GM18861 (cell line): ENCODE measurements at regions not wholly inside any gene's neighbourhood (a gene's known extent, or its start where the extent isn't known, plus 50 kb on each side); places are given as distances from the start of the nearest gene placed in this dataset.

Experiments
- ATAC-seq: cut with Tn5 transposase; IDR thresholded peaks from one replicate; pipeline ENCODE4 v1.9.1; 2021; ENCODE audit not compliant: unreplicated experiment

- no peak for ATAC-seq
Observed at GRCh38 chr20:48257833-48258232, 472.6 kb upstream of the SULF2 start.

GRCh38 chr20:48247961-48248360 is 462.7 kb upstream of the SULF2 start:
- ATAC-seq: no peak

- no peak for ATAC-seq
Observed at GRCh38 chr20:48246061-48246790, 460.9 kb upstream of the SULF2 start.

- no peak for ATAC-seq
Observed at GRCh38 chr20:48242623-48243022, 457.3 kb upstream of the SULF2 start.

GRCh38 chr20:48241482-48241881 is 456.2 kb upstream of the SULF2 start:
- no peak for ATAC-seq

GRCh38 chr20:48238781-48239180 is 453.5 kb upstream of the SULF2 start:
- no peak for ATAC-seq

GRCh38 chr20:48238326-48238725 is 453.0 kb upstream of the SULF2 start:
- no peak for ATAC-seq

GRCh38 chr20:48236000-48236970 is 451.0 kb upstream of the SULF2 start:
- no peak for ATAC-seq

GRCh38 chr20:48234951-48235350 is 449.7 kb upstream of the SULF2 start:
- ATAC-seq: no peak

- no peak for ATAC-seq
Observed at GRCh38 chr20:48231253-48231930, 446.1 kb upstream of the SULF2 start.

- ATAC-seq: no peak
Observed at GRCh38 chr20:48230216-48230615, 444.9 kb upstream of the SULF2 start.

- no peak for ATAC-seq
Observed at GRCh38 chr20:48227381-48227780, 442.1 kb upstream of the SULF2 start.

- no peak for ATAC-seq
Observed at GRCh38 chr20:48226642-48227041, 441.4 kb upstream of the SULF2 start.

- no peak for ATAC-seq
Observed at GRCh38 chr20:48224533-48225050, 439.3 kb upstream of the SULF2 start.

- ATAC-seq: no peak
Observed at GRCh38 chr20:48223715-48224114, 438.4 kb upstream of the SULF2 start.

- no peak for ATAC-seq
Observed at GRCh38 chr20:48222595-48223180, 437.4 kb upstream of the SULF2 start.

GRCh38 chr20:48220033-48220633 is 434.9 kb upstream of the SULF2 start:
- ATAC-seq: no peak

- no peak for ATAC-seq
Observed at GRCh38 chr20:48219306-48219705, 434.0 kb upstream of the SULF2 start.

GRCh38 chr20:48217190-48217589 is 431.9 kb upstream of the SULF2 start:
- ATAC-seq: no peak

- no peak for ATAC-seq
Observed at GRCh38 chr20:48215536-48215935, 430.3 kb upstream of the SULF2 start.
